Progenitor cell of endocrine pancreas (in vitro differentiated cells): ENCODE measurements at regions not wholly inside any gene's neighbourhood (a gene's known extent, or its start where the extent isn't known, plus 50 kb on each side); places are given as distances from the start of the nearest gene placed in this dataset.

Experiments used
- DNase-seq: peaks from one replicate; pipeline ENCODE4 v3.0.0; 2021; ENCODE audit warnings: low spot score; ENCODE audit not compliant: unreplicated experiment
- H3K27ac Mint-ChIP-seq: 2 replicates; pipeline ENCODE4 v1.8.0; 2021; ENCODE audit warnings: mild to moderate bottlenecking, moderate library complexity, mixed read lengths
- H3K27me3 Mint-ChIP-seq: 2 replicates; pipeline ENCODE4 v1.8.0; 2021; ENCODE audit warnings: mixed read lengths
- H3K36me3 Mint-ChIP-seq: 2 replicates; pipeline ENCODE4 v1.8.0; 2022; ENCODE audit warnings: mixed read lengths; ENCODE audit not compliant: insufficient read depth
- H3K4me1 Mint-ChIP-seq: 2 replicates; pipeline ENCODE4 v1.8.0; 2021; ENCODE audit warnings: low read depth, mixed read lengths
- H3K4me3 Mint-ChIP-seq: 2 replicates; pipeline ENCODE4 v1.8.0; 2021; ENCODE audit warnings: low read depth, mild to moderate bottlenecking, moderate library complexity, mixed read lengths
- H3K9me3 Mint-ChIP-seq: 2 replicates; pipeline ENCODE4 v1.8.0; 2021; ENCODE audit warnings: low read depth, mixed read lengths
- CTCF ChIP-seq: fragments of 200-600 bp; sonication (generic); IDR thresholded peaks from one replicate; pipeline ENCODE4 v1.5.0; 2021; ENCODE audit warnings: antibody characterized with exemption, mild to moderate bottlenecking; ENCODE audit not compliant: unreplicated experiment

- Mint-ChIP-seq H3K27ac (no peak overlapping the region), H3K4me1 (no peaks in the 10 kb centered on the region), H3K27me3 (no peaks in the 10 kb centered on the region), H3K9me3 (no peaks in the 10 kb centered on the region), H3K36me3 (no peaks in the 10 kb centered on the region), H3K4me3 (no peak overlapping the region)
- TF ChIP-seq CTCF, result no peak
- no peak for DNase-seq
Observed at GRCh38 chr5:13408616-13409015, 535.9 kb downstream of the DNAH5 start.

GRCh38 chr5:13403351-13403750 lies 541.1 kb downstream of the DNAH5 start:
- no peak for TF ChIP-seq CTCF
- H3K9me3 Mint-ChIP-seq, result no peaks in the 10 kb centered on the region
- no peaks in the 10 kb centered on the region for H3K4me1 Mint-ChIP-seq
- no peak overlapping the region for H3K4me3 Mint-ChIP-seq
- no peaks in the 10 kb centered on the region for H3K36me3 Mint-ChIP-seq
- no peak overlapping the region for H3K27ac Mint-ChIP-seq
- no peaks in the 10 kb centered on the region for H3K27me3 Mint-ChIP-seq
- no peak for DNase-seq

- Mint-ChIP-seq H3K36me3 (peaks cover 2% of the 10 kb centered on the region), H3K4me1 (no peaks in the 10 kb centered on the region)
Observed at GRCh38 chr5:13385066-13385465, 559.4 kb downstream of the DNAH5 start.

GRCh38 chr5:13382232-13382631 lies 562.3 kb downstream of the DNAH5 start:
- H3K36me3 Mint-ChIP-seq, result no peaks in the 10 kb centered on the region
- no peaks in the 10 kb centered on the region for H3K4me1 Mint-ChIP-seq
- no peak overlapping the region for H3K27ac Mint-ChIP-seq
- no peak for TF ChIP-seq CTCF
- H3K9me3 Mint-ChIP-seq, result peaks cover 16% of the 10 kb centered on the region
- no peak for DNase-seq
- no peaks in the 10 kb centered on the region for H3K27me3 Mint-ChIP-seq
- H3K4me3 Mint-ChIP-seq, result no peak overlapping the region

More at GRCh38 chr5:13385066-13385465, 559.4 kb downstream of the DNAH5 start:
- H3K27ac Mint-ChIP-seq, result no peak overlapping the region
- no peaks in the 10 kb centered on the region for H3K27me3 Mint-ChIP-seq
- no peak for TF ChIP-seq CTCF
- H3K4me3 Mint-ChIP-seq, result no peak overlapping the region
- H3K9me3 Mint-ChIP-seq, result peaks cover 26% of the 10 kb centered on the region
- DNase-seq, result no peak

- no peak overlapping the region for H3K27ac Mint-ChIP-seq
- TF ChIP-seq CTCF, result no peak
- no peaks in the 10 kb centered on the region for H3K9me3 Mint-ChIP-seq
- no peaks in the 10 kb centered on the region for H3K36me3 Mint-ChIP-seq
- H3K27me3 Mint-ChIP-seq, result no peaks in the 10 kb centered on the region
- H3K4me3 Mint-ChIP-seq, result no peak overlapping the region
- H3K4me1 Mint-ChIP-seq, result no peaks in the 10 kb centered on the region
- DNase-seq, result no peak
Observed at GRCh38 chr5:13378091-13378490, 566.4 kb downstream of the DNAH5 start.
